ENCODE measurements at regions not wholly inside any gene's neighbourhood (a gene's known extent, or its start where the extent isn't known, plus 50 kb on each side); places are given as distances from the start of the nearest gene placed in this dataset.

DNA sequence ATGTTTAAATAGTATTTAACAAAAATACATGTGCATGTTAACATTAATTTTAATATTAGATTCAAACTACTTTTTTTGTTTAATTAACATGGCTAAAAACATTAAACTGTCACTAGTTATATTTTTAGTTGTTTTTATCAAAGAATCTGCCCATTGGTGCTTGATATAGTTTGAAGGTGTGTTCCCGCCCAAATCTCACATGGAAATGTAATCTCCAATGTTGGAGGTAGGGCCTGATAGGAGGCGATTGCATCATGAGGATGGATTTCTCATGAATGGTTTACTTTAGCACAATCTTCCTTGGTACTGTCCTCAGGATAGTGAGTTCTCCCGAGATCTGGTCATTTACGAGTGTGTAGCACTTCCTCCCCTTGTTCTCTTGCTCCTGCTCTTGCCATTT, 2459.4 kb downstream of the PCDH9 start:
- TF ChIP-seq, protein P1, sequence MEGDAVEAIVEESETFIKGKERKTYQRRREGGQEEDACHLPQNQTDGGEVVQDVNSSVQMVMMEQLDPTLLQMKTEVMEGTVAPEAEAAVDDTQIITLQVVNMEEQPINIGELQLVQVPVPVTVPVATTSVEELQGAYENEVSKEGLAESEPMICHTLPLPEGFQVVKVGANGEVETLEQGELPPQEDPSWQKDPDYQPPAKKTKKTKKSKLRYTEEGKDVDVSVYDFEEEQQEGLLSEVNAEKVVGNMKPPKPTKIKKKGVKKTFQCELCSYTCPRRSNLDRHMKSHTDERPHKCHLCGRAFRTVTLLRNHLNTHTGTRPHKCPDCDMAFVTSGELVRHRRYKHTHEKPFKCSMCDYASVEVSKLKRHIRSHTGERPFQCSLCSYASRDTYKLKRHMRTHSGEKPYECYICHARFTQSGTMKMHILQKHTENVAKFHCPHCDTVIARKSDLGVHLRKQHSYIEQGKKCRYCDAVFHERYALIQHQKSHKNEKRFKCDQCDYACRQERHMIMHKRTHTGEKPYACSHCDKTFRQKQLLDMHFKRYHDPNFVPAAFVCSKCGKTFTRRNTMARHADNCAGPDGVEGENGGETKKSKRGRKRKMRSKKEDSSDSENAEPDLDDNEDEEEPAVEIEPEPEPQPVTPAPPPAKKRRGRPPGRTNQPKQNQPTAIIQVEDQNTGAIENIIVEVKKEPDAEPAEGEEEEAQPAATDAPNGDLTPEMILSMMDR (IDR thresholded peaks at IDR 0.05; ENCODE audit: low read length): no peak
- no peak for TF ChIP-seq EZH2 (optimal IDR thresholded peaks at IDR 0.05; ENCODE audit: low read depth, low read length)

All from MM.1S (cell line).